ENCODE measurements at regions not wholly inside any gene's neighbourhood (a gene's known extent, or its start where the extent isn't known, plus 50 kb on each side); places are given as distances from the start of the nearest gene placed in this dataset.
A peak's percentile ranks its signal among the peaks of the same experiment; 100 is the strongest.

GRCh38 chr10:114771157-114771556 lies 50.4 kb upstream of the FHIP2A start:
- peak overlapping the region; percentile 91 for H3K27ac ChIP-seq (ENCODE audit: low read length)
- H3K27me3 ChIP-seq (ENCODE audit: control insufficient read depth, insufficient read depth, low read length), result no peaks in the 10 kb centered on the region
- no peaks in the 10 kb centered on the region for H3K9me3 ChIP-seq (ENCODE audit: control insufficient read depth, insufficient read depth, low read depth, low read length)
- ChIA-PET CTCF (no interaction called here), POLR2A (interaction anchor here (0.5 kb wide), 1 partner anchor 217 kb away, joined by 6 read pairs; no protein-coding TSS in a partner anchor)
- H3K4me1 ChIP-seq (ENCODE audit: control insufficient read depth, insufficient read depth, low read length), result peaks cover 40% of the 10 kb centered on the region
- no peak for TF ChIP-seq SIN3A (IDR thresholded peaks at IDR 0.05; ENCODE audit: borderline replicate concordance, insufficient read depth, low read depth, low read length)
- TF ChIP-seq REST (IDR thresholded peaks at IDR 0.05; ENCODE audit: insufficient read depth in 1 of 2, low read depth in 2 of 2, low read length in 1 of 2), result no peak
- no peak for TF ChIP-seq TCF7L2 (IDR thresholded peaks at IDR 0.05; ENCODE audit: low read depth, low read length)
- TF ChIP-seq CTCF (IDR thresholded peaks at IDR 0.05), result no peak
- no peak for TF ChIP-seq POLR2AphosphoS5 (IDR thresholded peaks at IDR 0.05; ENCODE audit: low read depth, low read length)
- H3K36me3 ChIP-seq (ENCODE audit: control insufficient read depth, insufficient read depth, low read length), result no peaks in the 10 kb centered on the region
- BruUV-seq (replicated peaks), result no TSS peak
- in situ Hi-C loops (cut with HindIII; ENCODE audit: low pct_unique_long_range_greater_than_20kb, low sequenced_read_pairs), result no loop called here
- no peak overlapping the region for H3K4me3 ChIP-seq (ENCODE audit: low read depth in 2 of 2, low read length in 2 of 2)
- ATAC-seq (no peak), DNase-seq (ENCODE audit: low read depth, low spot score) (no peak)
- intact Hi-C loops (cut with micrococcal nuclease; ENCODE audit: unreplicated experiment), result no loop called here

GRCh38 chr10:114771749-114772148 lies 49.8 kb upstream of the FHIP2A start:
- ChIA-PET CTCF (no interaction called here), POLR2A (no interaction called here)

More at GRCh38 chr10:114771749-114772148, 49.8 kb upstream of the FHIP2A start:
- in situ Hi-C loops (cut with HindIII; ENCODE audit: low pct_unique_long_range_greater_than_20kb, low sequenced_read_pairs) (no loop called here), intact Hi-C loops (cut with micrococcal nuclease; ENCODE audit: unreplicated experiment) (no loop called here)
- no TSS peak for BruUV-seq (replicated peaks)
- TF ChIP-seq POLR2AphosphoS5 (IDR thresholded peaks at IDR 0.05; ENCODE audit: low read depth, low read length), result no peak
- no peak for TF ChIP-seq REST (IDR thresholded peaks at IDR 0.05; ENCODE audit: insufficient read depth in 1 of 2, low read depth in 2 of 2, low read length in 1 of 2)
- TF ChIP-seq TCF7L2 (IDR thresholded peaks at IDR 0.05; ENCODE audit: low read depth, low read length), result no peak
- no peak for TF ChIP-seq SIN3A (IDR thresholded peaks at IDR 0.05; ENCODE audit: borderline replicate concordance, insufficient read depth, low read depth, low read length)
- TF ChIP-seq CTCF (IDR thresholded peaks at IDR 0.05), result no peak
- H3K4me1 ChIP-seq (ENCODE audit: control insufficient read depth, insufficient read depth, low read length), result peaks cover 34% of the 10 kb centered on the region
- no peaks in the 10 kb centered on the region for H3K27me3 ChIP-seq (ENCODE audit: control insufficient read depth, insufficient read depth, low read length)
- H3K27ac ChIP-seq (ENCODE audit: low read length), result peak overlapping the region; percentile 91
- ATAC-seq (no peak), DNase-seq (ENCODE audit: low read depth, low spot score) (no peak)
- H3K4me3 ChIP-seq (ENCODE audit: low read depth in 2 of 2, low read length in 2 of 2), result no peak overlapping the region
- no peaks in the 10 kb centered on the region for H3K36me3 ChIP-seq (ENCODE audit: control insufficient read depth, insufficient read depth, low read length)
- H3K9me3 ChIP-seq (ENCODE audit: control insufficient read depth, insufficient read depth, low read depth, low read length), result no peaks in the 10 kb centered on the region
